ENCODE measurements at regions not wholly inside any gene's neighbourhood (a gene's known extent, or its start where the extent isn't known, plus 50 kb on each side); places are given as distances from the start of the nearest gene placed in this dataset.
"Not testable (repeated sequence)": the region's sequence is repeated elsewhere in the genome, so short reads cannot be mapped to it uniquely, and the experiment has no call there.

DNA sequence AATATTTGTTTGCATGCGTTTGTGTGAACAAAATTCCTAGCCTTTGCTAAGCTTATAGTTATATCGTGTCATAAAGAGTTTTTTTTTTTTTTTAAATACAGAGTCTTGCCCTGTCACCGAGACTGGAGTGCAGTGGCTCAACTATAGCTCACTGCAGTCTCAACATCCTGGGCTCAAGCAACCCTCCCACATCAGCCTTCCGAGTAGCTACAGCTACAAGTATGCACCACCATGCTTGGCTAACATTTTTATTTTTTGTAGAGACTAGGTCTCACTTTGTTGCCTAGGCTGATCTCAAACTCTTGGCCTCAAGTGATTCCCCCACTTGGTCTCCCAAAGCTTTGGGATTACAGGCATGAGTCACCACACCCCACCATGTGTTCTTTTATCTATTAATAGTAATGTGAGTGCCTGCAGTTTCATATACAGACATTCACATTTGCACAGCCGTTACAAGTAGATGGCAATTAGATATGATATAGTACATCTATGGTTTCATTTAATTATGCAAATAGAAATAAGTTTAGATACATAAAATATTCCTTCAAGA lies 848.6 kb downstream of the PDCD6IP start:
- H3K9me3 Mint-ChIP-seq, result no peaks in the 10 kb centered on the region
- no peaks in the 10 kb centered on the region for H3K4me1 Mint-ChIP-seq (ENCODE audit: low read depth)
- peaks cover 1% of the 10 kb centered on the region for H3K27me3 Mint-ChIP-seq (ENCODE audit: insufficient read depth)
- no peak overlapping the region for H3K27ac Mint-ChIP-seq
- intact Hi-C loops (cut with micrococcal nuclease), result no loop called here
- no peak overlapping the region for H3K4me3 Mint-ChIP-seq
- DNase-seq (ENCODE audit: low spot score), result no peak
- no peaks in the 10 kb centered on the region for H3K36me3 Mint-ChIP-seq (ENCODE audit: low read depth)

DNA sequence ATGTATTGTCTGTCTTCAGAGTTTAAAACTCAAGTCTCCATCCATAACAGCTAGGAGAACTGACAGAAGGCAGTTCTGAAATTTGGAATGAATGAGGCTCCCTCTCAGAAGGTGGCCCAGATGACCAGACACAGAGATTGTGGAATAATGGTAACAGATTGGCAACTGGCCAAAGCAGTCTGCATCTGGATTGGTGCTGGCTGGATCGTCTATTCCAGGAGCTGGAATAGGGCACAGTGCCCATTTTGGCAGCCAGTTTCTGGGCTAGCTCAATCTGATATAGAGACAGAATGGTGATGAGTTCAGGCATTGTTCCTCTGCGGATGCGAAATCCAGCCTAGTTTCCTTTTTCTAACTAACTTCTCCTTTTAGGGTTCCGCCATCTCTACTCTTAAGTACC lies 851.7 kb downstream of the PDCD6IP start:
- H3K4me1 Mint-ChIP-seq (ENCODE audit: low read depth), result no peaks in the 10 kb centered on the region
- DNase-seq (ENCODE audit: low spot score), result no peak
- H3K27me3 Mint-ChIP-seq (ENCODE audit: insufficient read depth), result peaks cover 1% of the 10 kb centered on the region
- no peaks in the 10 kb centered on the region for H3K9me3 Mint-ChIP-seq
- H3K4me3 Mint-ChIP-seq, result no peak overlapping the region
- H3K27ac Mint-ChIP-seq, result no peak overlapping the region
- no peaks in the 10 kb centered on the region for H3K36me3 Mint-ChIP-seq (ENCODE audit: low read depth)
- intact Hi-C loops (cut with micrococcal nuclease), result no loop called here

- H3K27me3 Mint-ChIP-seq (ENCODE audit: insufficient read depth), result no peaks in the 10 kb centered on the region
- no peaks in the 10 kb centered on the region for H3K9me3 Mint-ChIP-seq
- H3K4me1 Mint-ChIP-seq (ENCODE audit: low read depth), result no peaks in the 10 kb centered on the region
- no peaks in the 10 kb centered on the region for H3K36me3 Mint-ChIP-seq (ENCODE audit: low read depth)
- H3K27ac Mint-ChIP-seq, result no peak overlapping the region
- H3K4me3 Mint-ChIP-seq, result no peak overlapping the region
- intact Hi-C loops (cut with micrococcal nuclease), result no loop called here
- no peak for DNase-seq (ENCODE audit: low spot score)
Measured at GRCh38 chr3:34668915-34669314, 870.5 kb downstream of the PDCD6IP start.

DNA sequence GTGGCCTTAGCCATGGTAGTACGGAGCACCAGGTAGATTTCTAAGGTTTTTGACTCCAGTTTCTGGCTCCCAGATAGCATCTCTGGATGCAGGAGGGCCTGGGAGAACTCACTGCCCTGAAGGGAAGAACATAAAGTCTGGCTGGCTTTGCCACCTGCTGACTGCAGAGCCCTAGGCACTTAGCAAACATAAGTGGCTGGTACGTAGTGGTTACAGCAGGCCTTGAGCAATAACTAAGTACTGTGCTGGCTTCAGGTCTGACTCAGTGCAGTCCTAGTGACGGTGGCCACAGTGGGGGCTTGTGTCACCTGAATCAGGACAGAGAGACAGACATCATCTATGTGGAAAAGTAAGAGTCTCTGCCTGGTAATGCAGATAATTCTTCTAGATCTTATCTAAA lies 871.1 kb downstream of the PDCD6IP start:
- Mint-ChIP-seq H3K27ac (no peak overlapping the region), H3K27me3 (ENCODE audit: insufficient read depth) (no peaks in the 10 kb centered on the region), H3K36me3 (ENCODE audit: low read depth) (no peaks in the 10 kb centered on the region), H3K9me3 (no peaks in the 10 kb centered on the region), H3K4me3 (no peak overlapping the region), H3K4me1 (ENCODE audit: low read depth) (no peaks in the 10 kb centered on the region)
- intact Hi-C loops (cut with micrococcal nuclease), result no loop called here
- no peak for DNase-seq (ENCODE audit: low spot score)

DNA sequence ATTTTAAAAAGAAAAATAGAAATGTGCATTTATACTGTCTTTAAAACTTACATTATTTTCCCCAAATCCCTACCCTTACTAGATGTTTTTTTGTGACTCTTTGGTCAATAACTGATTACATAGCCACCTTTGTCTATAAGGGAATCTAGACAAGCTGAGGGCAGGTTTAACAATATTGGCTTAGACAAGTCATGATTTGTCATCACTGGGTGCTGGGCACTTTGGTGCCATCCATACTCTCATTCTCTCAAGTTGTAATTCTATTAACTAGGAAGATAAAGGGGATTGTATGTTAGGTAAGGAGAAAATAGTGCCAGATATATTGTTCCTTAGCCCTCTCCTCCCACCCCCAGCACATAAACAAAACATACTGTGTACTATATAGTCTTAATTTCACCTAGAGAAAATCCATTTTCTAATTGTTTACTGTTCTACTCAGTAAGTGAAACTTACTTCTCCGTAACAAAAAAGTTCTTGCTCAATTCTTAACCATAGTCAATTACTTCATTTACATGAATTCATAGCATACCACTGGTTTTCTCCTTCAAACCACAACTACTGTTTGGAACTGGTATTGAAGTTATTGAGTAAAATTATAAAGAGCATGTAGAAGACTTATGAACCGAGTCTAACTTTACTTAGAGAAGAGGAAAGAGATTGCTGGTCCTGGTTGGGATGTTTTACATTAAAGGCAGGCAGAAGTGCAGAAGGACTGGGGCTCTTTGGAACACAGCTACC lies 877.1 kb downstream of the PDCD6IP start:
- no peaks in the 10 kb centered on the region for H3K4me1 Mint-ChIP-seq (ENCODE audit: low read depth)
- no peaks in the 10 kb centered on the region for H3K36me3 Mint-ChIP-seq (ENCODE audit: low read depth)
- no peak overlapping the region for H3K27ac Mint-ChIP-seq
- no peak for DNase-seq (ENCODE audit: low spot score)
- intact Hi-C loops (cut with micrococcal nuclease), result no loop called here
- no peak overlapping the region for H3K4me3 Mint-ChIP-seq
- H3K27me3 Mint-ChIP-seq (ENCODE audit: insufficient read depth), result no peaks in the 10 kb centered on the region
- H3K9me3 Mint-ChIP-seq, result no peaks in the 10 kb centered on the region

DNA sequence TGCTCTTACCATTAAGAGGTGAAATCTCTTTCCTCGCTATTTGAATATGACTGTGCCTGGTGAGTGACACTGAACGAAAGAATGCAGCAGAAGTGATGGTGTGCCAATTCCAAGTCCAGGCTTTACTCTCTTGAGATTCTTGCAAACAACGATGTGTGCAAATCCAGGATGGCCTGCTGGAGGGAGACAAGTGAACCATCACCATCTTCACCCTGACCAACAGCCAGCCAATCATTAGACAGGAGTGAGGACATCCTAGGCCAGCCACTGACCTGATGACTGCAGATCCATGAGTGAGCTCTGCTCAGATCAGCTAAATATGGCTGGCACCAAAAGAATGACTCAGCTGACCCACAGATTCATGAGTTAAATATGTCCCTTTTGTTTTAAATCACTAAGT lies 878.0 kb downstream of the PDCD6IP start:
- H3K27ac Mint-ChIP-seq, result no peak overlapping the region
- H3K4me1 Mint-ChIP-seq (ENCODE audit: low read depth), result no peaks in the 10 kb centered on the region
- no peak overlapping the region for H3K4me3 Mint-ChIP-seq
- no peak for DNase-seq (ENCODE audit: low spot score)
- no peaks in the 10 kb centered on the region for H3K27me3 Mint-ChIP-seq (ENCODE audit: insufficient read depth)
- H3K36me3 Mint-ChIP-seq (ENCODE audit: low read depth), result no peaks in the 10 kb centered on the region
- no peaks in the 10 kb centered on the region for H3K9me3 Mint-ChIP-seq
- intact Hi-C loops (cut with micrococcal nuclease), result no loop called here

- H3K4me1 Mint-ChIP-seq (ENCODE audit: low read depth), result no peaks in the 10 kb centered on the region
- no peaks in the 10 kb centered on the region for H3K36me3 Mint-ChIP-seq (ENCODE audit: low read depth)
- H3K27me3 Mint-ChIP-seq (ENCODE audit: insufficient read depth), result no peaks in the 10 kb centered on the region
- H3K9me3 Mint-ChIP-seq, result no peaks in the 10 kb centered on the region
- H3K4me3 Mint-ChIP-seq, result no peak overlapping the region
- intact Hi-C loops (cut with micrococcal nuclease), result no loop called here
- no peak overlapping the region for H3K27ac Mint-ChIP-seq
- no peak for DNase-seq (ENCODE audit: low spot score)
Measured at GRCh38 chr3:34678575-34678974, 880.1 kb downstream of the PDCD6IP start.

DNA sequence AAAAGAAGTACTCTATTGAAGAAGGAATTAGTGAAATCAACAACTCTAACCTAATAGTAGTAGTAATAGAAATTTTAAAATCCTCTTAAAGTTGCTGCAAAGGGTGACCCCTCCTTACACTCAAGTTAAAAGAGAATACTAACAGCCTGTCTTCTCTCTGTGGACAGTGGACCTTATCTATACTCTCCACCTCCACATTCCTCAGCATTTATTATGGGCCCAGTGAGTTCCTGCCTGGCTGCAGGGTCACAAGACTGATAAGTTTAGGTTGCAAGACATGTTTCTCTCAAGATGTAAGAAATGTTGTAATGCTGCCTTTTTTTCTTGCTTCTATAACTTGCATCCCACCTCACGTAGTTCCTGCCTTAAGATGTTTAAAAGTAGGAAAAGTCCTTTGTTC lies 880.6 kb downstream of the PDCD6IP start:
- DNase-seq (ENCODE audit: low spot score); H3K27ac Mint-ChIP-seq; H3K4me3 Mint-ChIP-seq; H3K4me1 Mint-ChIP-seq (ENCODE audit: low read depth); H3K27me3 Mint-ChIP-seq (ENCODE audit: insufficient read depth); intact Hi-C loops (cut with micrococcal nuclease); H3K9me3 Mint-ChIP-seq; H3K36me3 Mint-ChIP-seq (ENCODE audit: low read depth): not testable (repeated sequence)

- intact Hi-C loops (cut with micrococcal nuclease), result loop anchor here (1.0 kb wide), 1 partner anchor 801 kb away; no protein-coding TSS in a partner anchor
- Mint-ChIP-seq H3K4me3 (no peak overlapping the region), H3K9me3 (no peaks in the 10 kb centered on the region), H3K27me3 (ENCODE audit: insufficient read depth) (no peaks in the 10 kb centered on the region), H3K4me1 (ENCODE audit: low read depth) (no peaks in the 10 kb centered on the region), H3K27ac (no peak overlapping the region), H3K36me3 (ENCODE audit: low read depth) (no peaks in the 10 kb centered on the region)
- DNase-seq (ENCODE audit: low spot score), result no peak
Measured at GRCh38 chr3:34683851-34684250, 885.4 kb downstream of the PDCD6IP start.

- DNase-seq (ENCODE audit: low spot score), result no peak
- no peak overlapping the region for H3K27ac Mint-ChIP-seq
- H3K27me3 Mint-ChIP-seq (ENCODE audit: insufficient read depth), result no peaks in the 10 kb centered on the region
- intact Hi-C loops (cut with micrococcal nuclease), result no loop called here
- no peaks in the 10 kb centered on the region for H3K4me1 Mint-ChIP-seq (ENCODE audit: low read depth)
- no peaks in the 10 kb centered on the region for H3K36me3 Mint-ChIP-seq (ENCODE audit: low read depth)
- H3K9me3 Mint-ChIP-seq, result no peaks in the 10 kb centered on the region
- H3K4me3 Mint-ChIP-seq, result no peak overlapping the region
Measured at GRCh38 chr3:34686541-34686940, 888.1 kb downstream of the PDCD6IP start.

- intact Hi-C loops (cut with micrococcal nuclease), result no loop called here
- Mint-ChIP-seq H3K36me3 (ENCODE audit: low read depth) (no peaks in the 10 kb centered on the region), H3K9me3 (no peaks in the 10 kb centered on the region), H3K4me1 (ENCODE audit: low read depth) (no peaks in the 10 kb centered on the region), H3K27me3 (ENCODE audit: insufficient read depth) (no peaks in the 10 kb centered on the region), H3K4me3 (no peak overlapping the region), H3K27ac (no peak overlapping the region)
- DNase-seq (ENCODE audit: low spot score), result no peak
Measured at GRCh38 chr3:34687671-34688070, 889.2 kb downstream of the PDCD6IP start.

DNA sequence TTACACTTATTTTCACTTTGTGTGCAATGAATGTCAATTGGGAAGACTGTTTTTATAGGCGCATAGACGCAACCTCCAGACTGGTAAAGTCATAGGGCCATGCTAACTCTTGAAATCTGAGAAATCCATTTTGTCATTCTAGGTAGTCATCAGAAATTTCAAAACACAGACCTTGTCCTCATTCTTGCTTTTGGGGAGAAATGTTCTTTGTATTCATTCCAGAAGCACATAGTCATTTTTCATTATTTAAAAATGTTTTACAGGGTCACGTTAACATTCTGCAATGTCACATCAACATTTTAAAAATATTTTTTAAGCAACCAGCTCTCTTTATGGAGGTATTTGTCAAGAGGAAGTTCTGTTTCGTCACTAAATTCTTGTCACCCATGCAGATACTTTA lies 898.4 kb downstream of the PDCD6IP start:
- Mint-ChIP-seq H3K27me3 (ENCODE audit: insufficient read depth) (no peaks in the 10 kb centered on the region), H3K4me3 (no peak overlapping the region), H3K4me1 (ENCODE audit: low read depth) (no peaks in the 10 kb centered on the region), H3K9me3 (peaks cover 26% of the 10 kb centered on the region), H3K27ac (no peak overlapping the region), H3K36me3 (ENCODE audit: low read depth) (no peaks in the 10 kb centered on the region)
- DNase-seq (ENCODE audit: low spot score), result no peak
- intact Hi-C loops (cut with micrococcal nuclease), result no loop called here

GRCh38 chr3:34703053-34703452 lies 904.6 kb downstream of the PDCD6IP start:
- Mint-ChIP-seq H3K27ac (no peak overlapping the region), H3K9me3 (peaks cover 36% of the 10 kb centered on the region), H3K4me3 (no peak overlapping the region), H3K4me1 (ENCODE audit: low read depth) (no peaks in the 10 kb centered on the region), H3K36me3 (ENCODE audit: low read depth) (no peaks in the 10 kb centered on the region), H3K27me3 (ENCODE audit: insufficient read depth) (no peaks in the 10 kb centered on the region)
- no peak for DNase-seq (ENCODE audit: low spot score)
- intact Hi-C loops (cut with micrococcal nuclease), result no loop called here
